Stimulated activated CD4-positive, alpha-beta T cell treated with anti-CD3 and anti-CD28 coated beads, Interleukin-1b, Interleukin-23, amount 100 ng/mL, for 48 hours (primary cell): ENCODE measurements at regions not wholly inside any gene's neighbourhood (a gene's known extent, or its start where the extent isn't known, plus 50 kb on each side); places are given as distances from the start of the nearest gene placed in this dataset.

Source experiments
- DNase-seq: peaks from one replicate; pipeline ENCODE4 v3.0.0-alpha.2; 2020

- DNase-seq = no peak
Measured at GRCh38 chr4:167290678-167291077, 56.4 kb upstream of the SPOCK3 start.

- no peak for DNase-seq
Measured at GRCh38 chr4:167308876-167309275, 74.6 kb upstream of the SPOCK3 start.

- no peak for DNase-seq
Measured at GRCh38 chr4:167321299-167321698, 87.0 kb upstream of the SPOCK3 start.

DNA sequence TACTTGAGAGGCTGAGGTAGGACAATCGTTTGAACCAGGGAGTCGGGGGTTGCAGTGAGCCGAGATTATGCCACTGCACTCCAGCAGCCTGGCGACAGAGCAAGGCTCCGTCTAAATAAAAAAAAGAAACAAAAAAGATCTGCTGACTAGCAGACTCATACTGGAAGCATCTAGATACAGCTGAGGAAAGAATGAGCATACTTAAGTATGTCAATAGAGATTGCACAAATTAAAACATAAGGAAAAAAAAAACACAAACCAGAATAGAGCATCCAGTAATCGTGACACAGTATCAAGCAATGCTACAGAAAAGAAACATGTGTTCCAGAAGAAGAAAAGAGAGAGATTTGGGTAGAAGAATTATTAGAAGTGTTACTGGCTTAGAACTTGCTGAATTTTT is 105.5 kb upstream of the SPOCK3 start:
- DNase-seq = no peak

- no peak for DNase-seq
Measured at GRCh38 chr4:167359711-167360110, 125.4 kb upstream of the SPOCK3 start.

- no peak for DNase-seq
Measured at GRCh38 chr4:167379076-167379835, 145.0 kb upstream of the SPOCK3 start.

DNA sequence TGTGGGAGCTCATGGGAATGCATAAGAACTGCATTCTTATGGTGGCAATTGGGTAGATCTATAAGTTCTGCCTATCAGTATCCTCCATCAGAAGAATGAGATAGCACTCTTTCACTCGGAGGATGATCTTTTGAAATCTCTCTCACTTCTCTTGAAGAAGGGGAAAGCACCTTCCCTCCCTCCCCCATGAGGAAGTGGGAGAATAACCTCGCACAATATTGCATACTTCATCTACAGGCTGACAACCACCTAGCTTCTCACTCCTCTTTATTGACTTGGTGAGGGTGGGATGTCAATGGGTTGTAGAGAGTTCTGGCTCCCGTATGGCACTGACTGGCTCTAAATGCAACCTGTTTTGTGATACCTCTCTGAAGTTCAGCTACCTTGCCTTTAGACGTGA is 146.7 kb upstream of the SPOCK3 start:
- DNase-seq = no peak

DNA sequence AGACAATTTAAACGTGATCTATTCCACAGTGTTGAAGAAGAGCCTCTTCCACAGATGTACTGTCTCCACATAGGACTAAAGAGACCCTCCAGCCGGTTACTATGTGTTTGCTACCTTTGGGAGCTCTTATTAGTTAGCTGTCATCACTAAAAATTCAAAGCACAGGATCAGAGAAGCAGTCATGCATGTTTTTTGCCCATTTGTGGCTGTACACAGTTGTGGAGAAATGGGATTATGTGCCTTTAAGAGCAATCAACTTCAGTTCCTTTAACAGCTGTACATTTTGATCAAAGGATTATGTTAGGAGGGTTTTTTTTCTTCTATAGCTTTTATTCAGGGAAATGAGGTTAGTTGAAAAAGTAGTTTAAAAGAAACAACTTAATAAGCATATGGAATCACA is 149.0 kb upstream of the SPOCK3 start:
- no peak for DNase-seq

DNA sequence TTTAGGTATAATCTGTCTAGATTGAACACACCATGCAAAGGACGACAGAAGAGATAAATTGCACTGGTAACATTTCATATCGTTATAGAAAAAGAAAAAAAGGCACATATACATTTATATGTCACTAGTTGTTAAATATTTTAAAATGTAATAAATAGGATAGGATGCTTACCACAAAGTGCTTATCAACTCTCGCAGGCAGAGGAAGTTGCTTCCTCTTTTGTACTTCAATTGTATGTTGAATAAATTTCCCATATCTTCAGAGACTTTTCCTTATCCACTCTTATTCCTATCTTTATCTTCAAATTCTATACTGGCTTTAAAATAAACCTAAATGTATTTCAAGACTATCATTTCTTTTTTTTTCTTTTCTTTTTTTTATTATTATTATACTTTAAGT is 163.3 kb upstream of the SPOCK3 start:
- DNase-seq = no peak

DNA sequence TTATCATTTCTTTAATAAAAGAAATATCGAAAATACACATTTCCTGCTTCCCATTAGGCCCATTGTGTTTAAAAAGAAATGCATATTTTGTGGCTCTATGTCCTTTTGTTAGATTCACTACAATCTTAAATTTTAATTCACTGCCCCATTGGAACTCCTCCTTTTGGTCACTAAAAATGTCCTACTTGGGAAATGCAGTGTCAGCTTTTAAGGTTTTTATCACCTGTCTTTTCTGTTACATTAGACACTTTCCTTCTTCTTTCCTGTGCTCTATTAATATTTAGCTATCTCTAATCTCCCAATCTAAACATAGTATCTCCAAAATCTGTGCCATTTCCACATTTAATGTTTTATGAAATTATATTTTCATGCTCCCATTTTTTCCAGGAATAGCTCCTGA is 164.9 kb upstream of the SPOCK3 start:
- no peak for DNase-seq

DNA sequence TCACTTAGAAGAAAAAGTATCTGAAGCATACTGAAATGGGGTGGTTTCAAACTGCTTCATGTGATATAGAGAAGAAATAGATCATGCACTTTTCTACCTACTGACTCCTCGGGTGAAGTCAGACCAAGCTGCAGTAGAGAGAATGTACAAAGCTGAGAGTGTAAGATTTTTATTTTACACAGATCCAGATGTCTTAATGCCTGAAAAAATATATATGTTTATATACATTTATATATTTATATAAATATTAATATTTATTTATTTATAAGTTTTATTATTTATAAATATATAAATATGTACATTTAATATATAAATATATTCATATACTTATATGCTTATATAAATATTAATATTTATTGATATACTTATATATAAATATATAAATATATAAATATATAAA is 171.9 kb upstream of the SPOCK3 start:
- DNase-seq = no peak

GRCh38 chr4:167415461-167415860 is 181.2 kb upstream of the SPOCK3 start:
- DNase-seq = no peak

GRCh38 chr4:167419468-167420140 is 185.3 kb upstream of the SPOCK3 start:
- no peak for DNase-seq

DNA sequence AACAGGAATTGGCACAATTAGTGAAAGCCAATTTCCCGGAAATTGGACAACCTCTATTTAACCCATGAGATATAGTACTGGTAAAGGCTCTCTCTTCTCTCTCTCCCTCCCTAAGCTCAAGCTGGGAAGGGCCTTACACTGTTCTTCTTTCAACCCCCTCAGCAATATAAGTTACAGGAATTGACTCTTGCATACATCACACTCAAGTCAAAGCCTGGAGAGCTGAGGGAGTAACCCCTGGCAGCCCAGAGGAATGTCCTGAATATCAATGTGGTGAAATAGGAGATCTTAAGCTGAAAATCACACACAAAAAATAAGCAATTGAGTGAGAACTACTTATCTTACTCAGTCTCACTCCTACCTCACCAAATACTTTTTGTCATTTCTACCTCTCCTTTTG is 186.9 kb upstream of the SPOCK3 start:
- DNase-seq = no peak

GRCh38 chr4:167424341-167425256 is 190.3 kb upstream of the SPOCK3 start:
- no peak for DNase-seq

GRCh38 chr4:167428156-167428555 is 193.9 kb upstream of the SPOCK3 start:
- DNase-seq = no peak

- DNase-seq = no peak
Measured at GRCh38 chr4:167431371-167431770, 197.1 kb upstream of the SPOCK3 start.

DNA sequence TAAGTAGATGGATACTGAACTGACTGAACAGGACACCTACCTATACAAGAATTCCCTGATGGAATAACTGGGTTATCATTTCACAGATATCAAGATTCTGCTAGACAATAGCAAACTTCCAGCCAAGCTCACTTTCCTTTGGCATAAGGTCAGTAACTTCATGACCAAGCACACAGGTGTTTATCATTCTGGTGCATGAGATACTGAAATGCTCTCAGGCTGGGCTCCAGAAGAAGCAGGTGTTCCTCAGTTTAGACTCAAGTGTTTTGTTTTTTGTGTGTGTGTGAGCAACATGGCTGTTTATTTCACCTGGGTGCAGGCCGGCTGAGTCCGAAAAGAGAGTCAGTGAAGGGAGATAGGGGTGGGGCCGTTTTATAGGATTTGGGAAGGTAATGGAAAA is 201.5 kb upstream of the SPOCK3 start:
- no peak for DNase-seq

GRCh38 chr4:167443841-167444240 is 209.5 kb upstream of the SPOCK3 start:
- DNase-seq = no peak

DNA sequence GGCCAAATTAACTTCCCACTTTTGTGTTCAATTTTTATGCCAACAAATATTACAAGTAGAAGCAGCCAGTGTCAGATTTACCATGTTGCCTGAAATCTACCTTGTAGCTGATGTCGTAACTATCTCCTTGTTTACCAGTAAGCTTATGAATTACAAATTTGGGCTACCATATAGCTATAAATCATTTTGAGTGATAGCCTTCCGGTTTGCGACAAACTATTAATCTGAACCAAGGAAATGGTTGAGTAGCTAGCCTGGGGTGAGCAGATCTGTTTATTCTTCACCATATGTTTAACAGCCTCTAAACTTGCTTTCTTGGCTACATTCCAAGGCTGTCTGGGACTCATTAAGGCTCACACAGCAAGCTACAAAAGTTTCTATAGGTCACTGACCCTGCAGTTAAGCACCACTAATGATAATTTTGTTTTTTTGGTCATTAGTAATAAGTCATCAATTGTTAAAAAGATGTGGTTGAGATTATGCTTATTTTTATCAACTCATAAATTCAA is 218.7 kb upstream of the SPOCK3 start:
- DNase-seq = no peak

GRCh38 chr4:167456619-167457018 is 222.3 kb upstream of the SPOCK3 start:
- no peak for DNase-seq

- no peak for DNase-seq
Measured at GRCh38 chr4:167469436-167469835, 235.1 kb upstream of the SPOCK3 start.

GRCh38 chr4:167475951-167476350 is 241.7 kb upstream of the SPOCK3 start:
- DNase-seq = no peak
